ENCODE measurements at regions not wholly inside any gene's neighbourhood (a gene's known extent, or its start where the extent isn't known, plus 50 kb on each side); places are given as distances from the start of the nearest gene placed in this dataset.
A peak's percentile ranks its signal among the peaks of the same experiment; 100 is the strongest.

GRCh38 chr9:11722957-11723356, 970.2 kb upstream of the TYRP1 start:
- DNase-seq (ENCODE audit: low spot score), result no peak

GRCh38 chr9:11726659-11727058, 966.5 kb upstream of the TYRP1 start:
- DNase-seq (ENCODE audit: low spot score), result no peak

GRCh38 chr9:11735391-11735790, 957.8 kb upstream of the TYRP1 start:
- DNase-seq (ENCODE audit: low spot score), result no peak

DNA sequence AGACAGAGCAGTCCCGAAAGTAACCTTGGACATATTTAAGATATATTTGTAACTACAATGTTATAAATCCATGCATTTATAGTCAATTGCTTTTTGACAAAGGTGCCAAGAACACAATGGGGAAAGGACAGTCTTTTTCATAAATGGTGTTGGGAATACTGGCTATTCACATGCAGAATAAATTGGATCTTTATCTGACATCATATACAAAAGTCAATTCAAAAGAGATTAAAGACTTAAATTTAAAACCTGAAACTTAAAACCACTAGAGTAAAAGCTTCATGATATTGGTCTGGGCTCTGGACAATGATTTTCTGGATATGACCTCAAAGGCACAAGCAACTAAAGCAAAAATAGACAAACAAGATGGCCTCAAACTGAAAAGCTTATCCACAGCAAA, 950.7 kb upstream of the TYRP1 start:
- DNase-seq (ENCODE audit: low spot score), result no peak

DNA sequence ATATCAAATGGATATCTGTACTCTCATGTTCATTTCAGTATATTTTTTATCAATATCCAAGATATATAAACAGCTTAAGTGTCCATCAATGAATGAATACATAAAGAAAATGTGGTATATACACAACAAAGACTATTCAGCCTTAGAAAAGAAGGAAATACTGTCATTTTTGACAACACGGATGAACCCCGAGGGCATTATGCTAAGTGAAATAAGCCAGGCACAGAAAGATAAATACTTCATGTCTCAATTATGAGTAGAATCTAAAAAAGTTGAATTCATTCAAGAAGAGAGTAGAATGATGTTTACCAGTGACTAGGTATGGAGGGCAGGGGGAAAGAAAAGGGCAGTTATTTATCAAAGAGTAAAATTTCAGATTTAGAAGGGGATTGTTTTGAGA, 949.8 kb upstream of the TYRP1 start:
- DNase-seq (ENCODE audit: low spot score), result no peak

DNA sequence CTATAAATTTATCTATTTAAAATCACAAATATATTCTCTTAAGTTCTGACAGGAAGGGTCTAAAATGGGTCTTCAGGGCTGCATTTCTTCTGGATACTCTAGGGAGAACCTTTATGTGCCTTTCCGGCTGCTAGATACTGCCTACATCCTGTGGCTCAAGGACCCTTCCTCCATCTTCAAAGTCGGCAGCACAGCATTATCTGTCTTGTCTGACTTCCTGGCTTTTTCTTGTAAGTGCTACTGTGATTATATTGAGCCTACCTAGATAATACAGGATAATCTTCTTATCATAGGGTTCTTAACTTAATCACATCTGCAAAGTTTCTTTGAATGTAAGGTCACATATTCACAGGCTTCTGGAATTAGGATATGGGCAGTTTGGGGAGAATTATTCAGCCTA, 943.8 kb upstream of the TYRP1 start:
- DNase-seq (ENCODE audit: low spot score), result no peak

DNA sequence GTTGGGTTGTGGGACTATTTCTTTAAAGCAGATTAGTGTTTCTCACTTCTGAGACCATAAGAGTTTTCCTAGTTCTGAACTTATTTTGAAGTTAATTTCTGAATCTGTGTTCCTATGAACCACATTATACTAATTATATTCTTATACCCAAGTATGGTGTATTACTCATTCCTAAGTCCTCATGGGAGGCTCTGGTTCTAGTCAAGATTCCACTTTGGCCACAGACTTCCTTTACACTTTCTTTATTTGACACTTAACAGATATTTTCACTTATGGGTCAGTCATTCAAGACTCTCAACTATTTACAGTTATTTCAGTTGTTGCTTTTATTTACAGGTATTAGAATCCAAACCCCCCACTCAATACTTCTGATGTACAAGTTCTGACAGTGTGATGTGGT, 937.2 kb upstream of the TYRP1 start:
- no peak for DNase-seq (ENCODE audit: low spot score)

GRCh38 chr9:11757408-11757807, 935.8 kb upstream of the TYRP1 start:
- DNase-seq (ENCODE audit: low spot score), result no peak

DNA sequence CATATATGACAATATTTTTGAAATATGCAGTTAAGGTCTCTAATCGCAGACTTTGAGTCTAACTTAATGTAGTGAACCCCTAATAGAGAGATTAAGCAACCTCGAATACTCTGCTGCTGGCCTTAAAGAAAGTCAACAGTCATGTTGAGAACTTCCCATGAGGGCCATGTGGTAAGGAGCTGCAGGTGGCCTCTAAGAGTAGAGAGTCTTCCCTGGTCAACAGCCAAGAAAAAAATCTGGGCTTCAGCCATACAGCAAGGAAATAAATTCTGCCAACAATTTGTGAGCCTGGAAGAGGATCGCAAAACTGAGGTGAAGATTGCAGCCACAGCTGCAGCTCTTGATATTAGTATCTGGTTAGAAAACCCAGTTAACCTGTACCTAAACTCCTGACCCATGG, 935.2 kb upstream of the TYRP1 start:
- DNase-seq (ENCODE audit: low spot score), result no peak

DNA sequence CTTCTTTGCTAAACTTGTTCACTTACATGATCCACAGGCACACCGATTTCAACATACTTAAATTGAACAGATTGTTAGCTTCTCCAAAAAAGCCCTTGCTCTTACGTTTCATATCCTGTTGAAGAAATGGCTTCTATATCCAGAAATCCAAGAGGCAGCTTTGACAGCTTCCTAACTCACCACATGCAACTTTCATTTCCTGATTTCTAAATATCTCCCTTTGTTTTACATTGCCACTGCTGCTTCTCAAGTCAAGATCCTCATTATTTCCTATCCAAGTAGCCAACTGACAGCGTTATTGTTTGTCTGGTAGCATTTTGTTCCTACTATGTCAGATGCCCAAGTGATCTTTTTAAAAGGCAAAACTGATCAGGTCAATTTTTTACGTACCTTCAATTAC, 913.2 kb upstream of the TYRP1 start:
- no peak for DNase-seq (ENCODE audit: low spot score)

DNA sequence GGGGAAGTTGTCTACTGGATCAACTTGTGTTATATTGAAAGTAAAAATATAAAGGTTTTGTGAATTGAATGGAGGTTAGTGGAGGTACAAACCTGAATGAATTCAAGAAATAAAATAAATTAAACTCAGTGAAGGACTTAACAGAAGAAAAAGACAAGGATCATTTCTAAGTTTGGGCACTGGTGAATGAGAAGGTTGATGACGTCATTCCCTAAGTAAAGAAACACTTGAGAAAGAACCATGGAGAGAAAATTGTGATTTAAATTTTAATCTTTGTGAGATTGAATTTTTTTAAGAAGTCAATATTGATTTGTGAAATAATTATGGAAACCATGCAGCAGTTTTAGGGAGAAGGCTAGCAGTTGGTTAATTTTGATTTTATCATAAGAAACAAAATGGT, 900.3 kb upstream of the TYRP1 start:
- DNase-seq (ENCODE audit: low spot score), result no peak

DNA sequence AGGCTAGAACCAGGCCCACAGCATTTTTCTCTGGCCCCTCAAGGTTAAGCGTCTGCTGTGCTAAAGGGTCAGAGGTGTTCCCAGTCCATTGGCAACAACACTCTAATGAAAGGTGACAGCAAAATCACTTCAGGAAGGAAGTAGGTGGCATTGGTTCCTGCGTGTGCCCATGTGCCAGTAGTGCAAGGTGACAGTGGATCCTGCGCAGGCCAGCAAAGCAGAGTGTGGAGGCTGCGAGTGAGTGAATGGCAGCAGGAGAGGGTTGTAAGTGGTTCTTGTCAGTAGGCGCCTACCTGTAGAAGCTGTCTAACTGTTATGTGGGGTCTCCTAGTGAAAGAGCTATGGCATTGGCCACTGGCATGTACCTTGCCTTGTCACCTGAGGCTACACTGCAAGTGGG, 898.2 kb upstream of the TYRP1 start:
- no peak for DNase-seq (ENCODE audit: low spot score)

DNA sequence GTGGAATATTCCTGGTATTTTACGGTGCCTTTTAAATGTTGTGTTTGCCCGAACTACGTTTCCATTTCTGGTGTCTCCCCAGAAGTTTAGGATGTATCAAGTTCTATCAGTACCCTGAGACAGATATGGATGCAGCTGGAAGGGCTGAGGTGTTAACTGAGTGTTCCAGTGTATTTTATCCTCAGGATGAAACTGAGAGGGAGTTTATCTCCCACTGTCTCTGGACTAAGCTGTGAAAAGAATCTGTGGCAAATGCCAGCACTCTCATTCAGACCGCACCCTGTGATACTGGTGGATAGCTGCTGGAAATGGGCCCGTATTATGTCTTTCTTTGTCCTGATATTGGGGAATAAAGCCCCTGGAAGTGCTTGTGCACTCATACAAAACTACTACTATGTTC, 887.2 kb upstream of the TYRP1 start:
- DNase-seq (ENCODE audit: low spot score), result no peak

GRCh38 chr9:11821306-11821975, 871.7 kb upstream of the TYRP1 start:
- no peak for DNase-seq (ENCODE audit: low spot score)

DNA sequence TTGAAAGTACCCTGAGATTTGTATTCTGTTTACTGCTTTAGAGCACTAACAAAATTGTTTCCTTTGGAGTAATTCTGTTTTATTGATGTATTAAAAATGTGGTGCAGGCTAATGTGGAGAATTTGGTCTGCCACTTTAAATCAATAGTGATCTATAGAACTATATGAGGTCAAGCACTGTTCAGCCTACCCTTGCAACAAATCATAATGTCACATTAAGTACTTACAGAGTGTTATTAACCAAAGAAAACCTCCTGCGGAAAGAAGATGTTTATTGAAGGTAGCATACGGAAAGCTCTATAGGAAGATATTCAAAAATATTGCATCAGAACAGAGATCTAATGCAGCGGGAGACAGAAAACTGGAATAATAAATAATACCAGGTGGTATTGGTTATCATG, 865.0 kb upstream of the TYRP1 start:
- DNase-seq (ENCODE audit: low spot score), result no peak

DNA sequence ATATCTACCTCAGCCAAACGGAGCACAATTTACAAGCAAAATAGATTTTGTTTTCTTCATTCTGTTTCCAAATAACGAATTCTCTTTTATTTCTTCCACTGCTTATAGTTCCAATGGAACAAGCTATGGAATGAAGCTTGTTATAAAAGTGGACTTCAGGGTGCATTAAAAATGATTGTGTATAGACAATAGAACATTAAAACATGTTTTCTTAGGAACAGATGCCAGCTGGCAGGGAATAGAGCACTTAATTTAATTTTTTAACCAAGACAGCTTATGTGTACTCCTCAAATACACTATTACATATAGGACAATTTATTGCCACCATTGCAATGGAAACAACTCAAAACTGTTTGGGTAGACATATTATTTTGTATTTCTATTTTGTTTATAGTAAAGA, 860.1 kb upstream of the TYRP1 start:
- DNase-seq (ENCODE audit: low spot score), result no peak

- DNase-seq (ENCODE audit: low spot score), result no peak
Observed at GRCh38 chr9:11868795-11869194, 824.4 kb upstream of the TYRP1 start.

DNA sequence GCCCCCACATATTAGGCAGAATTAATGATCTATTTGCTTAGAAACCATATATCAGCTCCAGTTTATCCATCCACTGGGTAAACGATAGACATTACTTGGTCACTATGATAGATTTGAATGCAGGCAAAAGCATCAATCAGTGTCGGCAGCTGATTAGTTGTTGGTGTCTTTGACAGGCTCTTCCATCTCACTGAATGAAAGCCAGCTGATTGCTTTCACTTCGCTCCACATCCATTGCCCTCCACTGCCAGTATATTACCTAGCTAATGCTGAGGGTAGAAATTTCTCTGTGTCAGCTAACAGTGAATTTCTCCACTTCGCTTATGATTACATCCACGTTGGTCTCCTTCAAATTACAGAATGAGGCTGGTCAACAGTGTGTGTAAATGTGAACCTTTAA, 821.3 kb upstream of the TYRP1 start:
- no peak for DNase-seq (ENCODE audit: low spot score)

DNA sequence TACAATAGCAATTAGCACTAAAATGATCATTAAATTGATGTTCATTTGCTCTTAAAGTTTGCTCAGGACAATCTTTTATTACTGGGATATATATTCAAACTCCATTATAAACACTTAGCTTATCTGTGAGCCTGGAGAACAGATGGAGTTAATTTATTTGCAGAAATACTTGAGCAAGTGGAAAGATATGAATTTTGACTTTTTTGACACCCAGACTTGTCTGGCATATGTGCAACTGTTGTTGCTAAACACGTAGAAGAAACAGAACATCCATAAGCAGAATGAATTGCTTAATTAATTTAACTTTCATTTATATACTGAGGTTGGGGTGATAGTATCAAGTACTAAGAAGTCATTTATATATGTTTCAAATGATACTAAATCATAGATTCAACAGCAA, 820.7 kb upstream of the TYRP1 start:
- no peak for DNase-seq (ENCODE audit: low spot score)

GRCh38 chr9:11874414-11874813, 818.8 kb upstream of the TYRP1 start:
- peak; percentile 5 for DNase-seq (ENCODE audit: low spot score)

GRCh38 chr9:11892401-11892800, 800.8 kb upstream of the TYRP1 start:
- no peak for DNase-seq (ENCODE audit: low spot score)

DNA sequence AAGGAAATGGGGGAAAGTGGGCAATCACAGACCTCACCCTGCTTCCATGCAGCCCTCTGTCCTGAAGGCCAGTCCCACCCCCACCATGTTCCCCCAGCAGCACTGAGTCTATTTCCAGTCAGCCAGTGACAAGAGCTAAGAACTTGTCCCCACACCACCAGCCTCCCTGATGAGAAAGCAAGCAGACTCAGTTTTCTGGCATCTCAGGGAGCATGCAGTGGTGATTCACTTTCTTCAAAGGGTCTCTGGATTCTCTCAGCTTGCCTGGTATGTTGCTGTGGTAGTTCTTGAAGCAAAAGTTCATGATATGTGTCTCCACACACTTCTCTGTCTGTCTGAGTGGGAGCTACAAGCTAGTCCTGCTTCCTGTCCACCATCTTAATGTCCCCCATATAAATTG, 799.9 kb upstream of the TYRP1 start:
- no peak for DNase-seq (ENCODE audit: low spot score)

GRCh38 chr9:11894136-11894535, 799.0 kb upstream of the TYRP1 start:
- DNase-seq (ENCODE audit: low spot score), result no peak

DNA sequence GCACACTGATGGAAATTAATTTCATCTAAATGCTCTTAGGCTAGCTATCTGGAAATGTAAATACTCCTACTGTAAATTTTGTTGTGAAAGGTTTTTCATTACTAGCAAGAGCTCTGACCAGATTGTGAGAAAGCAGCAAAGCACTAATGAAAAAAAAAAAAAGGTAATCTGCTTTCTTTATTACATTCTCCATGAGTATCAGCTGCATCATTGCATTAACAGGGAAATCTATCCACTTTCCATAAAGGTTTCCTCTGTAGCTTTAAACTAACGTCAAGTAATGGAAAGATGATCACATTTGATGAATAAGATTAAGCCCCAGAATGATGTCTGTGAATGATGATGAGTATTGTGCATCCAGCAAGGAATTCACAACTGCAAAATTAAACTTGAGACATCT, 790.6 kb upstream of the TYRP1 start:
- DNase-seq (ENCODE audit: low spot score), result no peak

GRCh38 chr9:11915699-11916098, 777.5 kb upstream of the TYRP1 start:
- peak; percentile 32 for DNase-seq (ENCODE audit: low spot score)

All from iPS-NIHi11 (cell line).